Left ventricle myocardium inferior (tissue), 1 donor: ENCODE measurements at regions not wholly inside any gene's neighbourhood (a gene's known extent, or its start where the extent isn't known, plus 50 kb on each side); places are given as distances from the start of the nearest gene placed in this dataset.

Source experiments
- DNase-seq: peaks from one replicate; pipeline ENCODE4 v3.0.0-alpha.2; 2020
- H3K27ac ChIP-seq: fragments of 200-600 bp; replicated peaks from 2 replicates; pipeline ENCODE4 v1.8.0; 2021
- H3K27me3 ChIP-seq: fragments of 200-600 bp; 2 replicates; pipeline ENCODE4 v1.8.0; 2021; ENCODE audit warnings: low read depth
- H3K36me3 ChIP-seq: fragments of 200-600 bp; 2 replicates; pipeline ENCODE4 v1.8.0; 2021
- H3K4me1 ChIP-seq: fragments of 200-600 bp; 2 replicates; pipeline ENCODE4 v1.8.0; 2021
- H3K4me3 ChIP-seq: fragments of 200-600 bp; 2 replicates; pipeline ENCODE4 v1.8.0; 2021; ENCODE audit warnings: mild to moderate bottlenecking, moderate library complexity
- H3K9me3 ChIP-seq: fragments of 200-600 bp; replicated peaks from 2 replicates; pipeline ENCODE4 v1.8.0; 2021
- intact Hi-C: fragments of 100-400 bp; cut with micrococcal nuclease; formaldehyde crosslinking; loops from one replicate; pipeline ENCODE4 v1.11.0; 2022
- TF ChIP-seq, protein P1 (sequence below): fragments of 200-600 bp; IDR thresholded peaks from 2 replicates; pipeline ENCODE4 v1.8.0; 2021; ENCODE audit warnings: antibody characterized with exemption, mild to moderate bottlenecking, borderline replicate concordance
- donor health status: DM: no; HTN: yes; CAD: no; lungs with severe emphysema.

DNA sequence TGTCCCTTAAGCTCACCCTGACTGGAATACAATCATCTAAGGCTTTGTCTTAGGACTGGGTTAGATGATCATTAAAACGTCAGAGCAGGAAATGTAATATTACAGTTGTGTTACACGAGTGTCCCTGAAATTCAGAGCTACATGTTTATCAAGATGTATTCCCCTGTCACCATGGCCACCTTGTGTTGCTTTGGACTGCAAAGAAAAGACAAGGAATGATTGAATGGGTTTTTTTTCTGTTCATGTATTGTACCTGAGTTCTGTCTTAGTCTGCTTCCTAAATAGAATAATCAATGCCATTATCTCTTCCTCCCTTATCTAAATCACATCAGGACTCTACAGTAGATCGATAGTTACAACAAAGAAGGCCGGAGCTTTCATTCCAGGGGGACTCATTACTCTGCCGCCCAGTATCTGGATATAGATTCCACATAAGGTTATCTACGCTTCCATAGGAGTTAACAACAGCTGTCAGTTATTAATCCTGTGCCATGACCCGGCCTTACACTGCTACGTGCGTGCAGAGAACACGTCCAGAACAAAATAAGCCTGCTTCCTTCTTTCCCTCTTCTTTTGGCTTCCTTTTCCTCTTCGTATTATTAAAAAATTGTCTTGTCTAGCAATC is 274.1 kb upstream of the SASH1 start:
- no peaks in the 10 kb centered on the region for H3K36me3 ChIP-seq
- H3K4me1 ChIP-seq: no peaks in the 10 kb centered on the region
- no peak overlapping the region for H3K27ac ChIP-seq
- intact Hi-C loops: no loop called here
- TF ChIP-seq, protein P1, sequence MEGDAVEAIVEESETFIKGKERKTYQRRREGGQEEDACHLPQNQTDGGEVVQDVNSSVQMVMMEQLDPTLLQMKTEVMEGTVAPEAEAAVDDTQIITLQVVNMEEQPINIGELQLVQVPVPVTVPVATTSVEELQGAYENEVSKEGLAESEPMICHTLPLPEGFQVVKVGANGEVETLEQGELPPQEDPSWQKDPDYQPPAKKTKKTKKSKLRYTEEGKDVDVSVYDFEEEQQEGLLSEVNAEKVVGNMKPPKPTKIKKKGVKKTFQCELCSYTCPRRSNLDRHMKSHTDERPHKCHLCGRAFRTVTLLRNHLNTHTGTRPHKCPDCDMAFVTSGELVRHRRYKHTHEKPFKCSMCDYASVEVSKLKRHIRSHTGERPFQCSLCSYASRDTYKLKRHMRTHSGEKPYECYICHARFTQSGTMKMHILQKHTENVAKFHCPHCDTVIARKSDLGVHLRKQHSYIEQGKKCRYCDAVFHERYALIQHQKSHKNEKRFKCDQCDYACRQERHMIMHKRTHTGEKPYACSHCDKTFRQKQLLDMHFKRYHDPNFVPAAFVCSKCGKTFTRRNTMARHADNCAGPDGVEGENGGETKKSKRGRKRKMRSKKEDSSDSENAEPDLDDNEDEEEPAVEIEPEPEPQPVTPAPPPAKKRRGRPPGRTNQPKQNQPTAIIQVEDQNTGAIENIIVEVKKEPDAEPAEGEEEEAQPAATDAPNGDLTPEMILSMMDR: no peak
- peaks cover 11% of the 10 kb centered on the region for H3K27me3 ChIP-seq
- H3K4me3 ChIP-seq: no peak overlapping the region
- peaks cover 22% of the 10 kb centered on the region for H3K9me3 ChIP-seq
- no peak for DNase-seq

DNA sequence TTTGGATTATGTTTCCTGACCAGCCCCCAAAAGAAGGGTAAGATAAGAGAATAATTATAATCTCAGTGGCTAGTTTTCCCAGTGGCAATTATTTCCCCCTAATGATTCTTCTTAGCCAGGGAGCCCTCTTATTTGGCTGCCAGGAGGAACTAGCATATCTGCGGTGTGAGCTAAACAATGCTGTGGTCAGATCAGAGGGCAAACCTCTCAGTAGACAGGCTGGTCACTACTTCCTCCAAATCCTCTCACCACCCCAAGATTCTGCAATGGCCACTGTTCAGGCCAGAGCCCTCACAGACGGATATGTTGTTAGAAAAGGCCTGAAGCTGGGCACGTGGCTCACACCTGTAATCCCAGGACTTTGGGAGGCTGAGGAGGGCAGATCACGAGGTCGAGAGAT is 273.4 kb upstream of the SASH1 start:
- no peaks in the 10 kb centered on the region for H3K36me3 ChIP-seq
- intact Hi-C loops: no loop called here
- H3K4me1 ChIP-seq: no peaks in the 10 kb centered on the region
- TF ChIP-seq, protein P1: no peak
- no peak overlapping the region for H3K27ac ChIP-seq
- no peak for DNase-seq
- no peak overlapping the region for H3K4me3 ChIP-seq
- peaks cover 9% of the 10 kb centered on the region for H3K27me3 ChIP-seq
- H3K9me3 ChIP-seq: peaks cover 19% of the 10 kb centered on the region

- no peak for DNase-seq
- Histone ChIP-seq H3K36me3 (no peaks in the 10 kb centered on the region), H3K4me3 (no peak overlapping the region), H3K27ac (no peak overlapping the region), H3K9me3 (peaks cover 19% of the 10 kb centered on the region), H3K4me1 (no peaks in the 10 kb centered on the region), H3K27me3 (peaks cover 9% of the 10 kb centered on the region)
- TF ChIP-seq, protein P1: no peak
- intact Hi-C loops: no loop called here
These were observed 268.3 kb upstream of the SASH1 start for GRCh38 chr6:148074291-148074690.

GRCh38 chr6:148074738-148075137 is 267.9 kb upstream of the SASH1 start:
- no peak for DNase-seq
- peaks cover 19% of the 10 kb centered on the region for H3K9me3 ChIP-seq
- H3K36me3 ChIP-seq: no peaks in the 10 kb centered on the region
- H3K27ac ChIP-seq: no peak overlapping the region
- peaks cover 12% of the 10 kb centered on the region for H3K27me3 ChIP-seq
- TF ChIP-seq, protein P1: no peak
- H3K4me3 ChIP-seq: no peak overlapping the region
- H3K4me1 ChIP-seq: no peaks in the 10 kb centered on the region
- intact Hi-C loops: no loop called here

GRCh38 chr6:148075352-148075751 is 267.3 kb upstream of the SASH1 start:
- TF ChIP-seq, protein P1: no peak
- H3K36me3 ChIP-seq: no peaks in the 10 kb centered on the region
- no peak overlapping the region for H3K4me3 ChIP-seq
- H3K27ac ChIP-seq: no peak overlapping the region
- H3K4me1 ChIP-seq: no peaks in the 10 kb centered on the region
- intact Hi-C loops: no loop called here
- peaks cover 19% of the 10 kb centered on the region for H3K9me3 ChIP-seq
- H3K27me3 ChIP-seq: peaks cover 12% of the 10 kb centered on the region
- DNase-seq: no peak
